ENCODE measurements at regions not wholly inside any gene's neighbourhood (a gene's known extent, or its start where the extent isn't known, plus 50 kb on each side); places are given as distances from the start of the nearest gene placed in this dataset.

GRCh38 chr2:64750001-64750816, 96.5 kb upstream of the SERTAD2 start (continued):
- TF ChIP-seq PRDM2 (tag by site-specific recombination; IDR thresholded peaks at IDR 0.05; ENCODE audit: borderline replicate concordance): no peak
- no peak for TF ChIP-seq ZSCAN23 (tag by site-specific recombination; IDR thresholded peaks at IDR 0.05)
- 0 out of 2 replicates have a peak, but pooled peaks have one; percentile 44 for TF ChIP-seq ZNF2 (tag by site-specific recombination; IDR thresholded peaks at IDR 0.05)
- no peak for TF ChIP-seq ZNF610 (tag by site-specific recombination; IDR thresholded peaks at IDR 0.05; ENCODE audit: borderline replicate concordance)
- TF ChIP-seq CTCF (tag by site-specific recombination; IDR thresholded peaks at IDR 0.05): peak; percentile 91
- no peak for TF ChIP-seq RBAK (tag by site-specific recombination; IDR thresholded peaks at IDR 0.05)
- TF ChIP-seq GLIS2 (tag by site-specific recombination; IDR thresholded peaks at IDR 0.05): peak; percentile 70
- peak; percentile 10 for TF ChIP-seq KLF8 (tag by site-specific recombination; IDR thresholded peaks at IDR 0.05)
- no peak for TF ChIP-seq ZNF670 (tag by site-specific recombination; IDR thresholded peaks at IDR 0.05; ENCODE audit: low read depth)
- peak; percentile 54; the same call in 1 of the 2 replicates for TF ChIP-seq ZBTB10 (tag by site-specific recombination; IDR thresholded peaks at IDR 0.05)
- TF ChIP-seq ZNF48 (tag by site-specific recombination; IDR thresholded peaks at IDR 0.05): no peak
- 0 out of 2 replicates have a peak, but pooled peaks have one; percentile 50 for TF ChIP-seq ZFP69B (tag by site-specific recombination; IDR thresholded peaks at IDR 0.05)
- TF ChIP-seq ZBTB6 (tag by site-specific recombination; IDR thresholded peaks at IDR 0.05): 0 out of 2 replicates have a peak, but pooled peaks have one; percentile 8
- TF ChIP-seq ZNF785 (tag by site-specific recombination; IDR thresholded peaks at IDR 0.05): 0 out of 2 replicates have a peak, but pooled peaks have one; percentile 31
- TF ChIP-seq SP2 (tag by site-specific recombination; IDR thresholded peaks at IDR 0.05): peak; percentile 47
- TF ChIP-seq ZNF138 (tag by site-specific recombination; IDR thresholded peaks at IDR 0.05; ENCODE audit: borderline replicate concordance): no peak
- TF ChIP-seq ZBTB20 (tag by site-specific recombination; IDR thresholded peaks at IDR 0.05): peak; percentile 48
- TF ChIP-seq KLF16 (tag by site-specific recombination; IDR thresholded peaks at IDR 0.05): peak; percentile 45
- no peak for TF ChIP-seq ZNF658 (tag by site-specific recombination; IDR thresholded peaks at IDR 0.05)
- TF ChIP-seq ZNF221 (tag by site-specific recombination; IDR thresholded peaks at IDR 0.05; ENCODE audit: borderline replicate concordance): no peak
- TF ChIP-seq ZNF529 (tag by site-specific recombination; IDR thresholded peaks at IDR 0.05; ENCODE audit: insufficient replicate concordance): no peak
- TF ChIP-seq ZBTB8A (tag by site-specific recombination; IDR thresholded peaks at IDR 0.05): peak; percentile 95
- TF ChIP-seq GLIS1 (tag by site-specific recombination; IDR thresholded peaks at IDR 0.05): peak; percentile 17; the same call in 1 of the 2 replicates
- TF ChIP-seq IKZF3 (tag by site-specific recombination; IDR thresholded peaks at IDR 0.05): peak; percentile 43; the same call in 1 of the 2 replicates
- TF ChIP-seq KLF9 (tag by site-specific recombination; IDR thresholded peaks at IDR 0.05; ENCODE audit: low read depth): peak; percentile 44; the same call in 1 of the 2 replicates
- peak; percentile 73 for TF ChIP-seq ZNF335 (tag by site-specific recombination; conservative IDR thresholded peaks at IDR 0.05)
- 0 out of 2 replicates have a peak, but pooled peaks have one; percentile 65 for TF ChIP-seq ZNF561 (tag by site-specific recombination; IDR thresholded peaks at IDR 0.05; ENCODE audit: borderline replicate concordance)
- peak; percentile 17; the same call in 1 of the 2 replicates for TF ChIP-seq ZEB2 (tag by site-specific recombination; IDR thresholded peaks at IDR 0.05)

All from HEK293 (cell line).